Astrocyte of the spinal cord (primary cell): ENCODE measurements at regions not wholly inside any gene's neighbourhood (a gene's known extent, or its start where the extent isn't known, plus 50 kb on each side); places are given as distances from the start of the nearest gene placed in this dataset.

Experiments
- DNase-seq: peaks from one replicate; pipeline ENCODE4 v3.0.0; 2011; ENCODE audit warnings: low read depth, low spot score
- H3K4me3 ChIP-seq: 2 replicates; pipeline ENCODE4 v1.5.1; 2011; ENCODE audit warnings: low read depth, mild to moderate bottlenecking, low read length, moderate library complexity
- CTCF ChIP-seq: IDR thresholded peaks from 2 replicates; pipeline ENCODE4 v1.5.1; 2012; ENCODE audit warnings: low read depth, mild to moderate bottlenecking, low read length, inconsistent platforms
- in situ Hi-C: cut with HindIII; loops from 2 replicates; pipeline ENCODE4 v1.10.0; 2017; ENCODE audit warnings: low sequenced_read_pairs

- H3K4me3 ChIP-seq, result no peak overlapping the region
- DNase-seq, result no peak
- no peak for TF ChIP-seq CTCF
- in situ Hi-C loops, result no loop called here
Observed at GRCh38 chr10:64449603-64450002, 928.4 kb downstream of the REEP3 start.

GRCh38 chr10:64450312-64450711, 929.1 kb downstream of the REEP3 start:
- no peak overlapping the region for H3K4me3 ChIP-seq
- DNase-seq, result no peak
- TF ChIP-seq CTCF, result no peak
- in situ Hi-C loops, result no loop called here

GRCh38 chr10:64454962-64455361, 933.8 kb downstream of the REEP3 start:
- no peak overlapping the region for H3K4me3 ChIP-seq
- in situ Hi-C loops, result no loop called here
- no peak for DNase-seq
- no peak for TF ChIP-seq CTCF

GRCh38 chr10:64458306-64458705, 937.1 kb downstream of the REEP3 start:
- no peak for TF ChIP-seq CTCF
- no peak for DNase-seq
- in situ Hi-C loops, result no loop called here
- no peak overlapping the region for H3K4me3 ChIP-seq

GRCh38 chr10:64463406-64463805, 942.2 kb downstream of the REEP3 start:
- DNase-seq, result no peak
- in situ Hi-C loops, result no loop called here
- no peak for TF ChIP-seq CTCF
- H3K4me3 ChIP-seq, result no peak overlapping the region

GRCh38 chr10:64465653-64466052, 944.5 kb downstream of the REEP3 start:
- H3K4me3 ChIP-seq, result no peak overlapping the region
- DNase-seq, result no peak
- no peak for TF ChIP-seq CTCF
- in situ Hi-C loops, result no loop called here

- DNase-seq, result no peak
- no peak overlapping the region for H3K4me3 ChIP-seq
- no peak for TF ChIP-seq CTCF
- in situ Hi-C loops, result no loop called here
Observed at GRCh38 chr10:64468219-64468618, 947.0 kb downstream of the REEP3 start.
